ENCODE measurements at regions not wholly inside any gene's neighbourhood (a gene's known extent, or its start where the extent isn't known, plus 50 kb on each side); places are given as distances from the start of the nearest gene placed in this dataset.

GRCh38 chr2:207224381-207224780 lies 58.6 kb upstream of the KLF7 start:
- TF ChIP-seq CTCF (IDR thresholded peaks at IDR 0.05) (no peak), POLR2A (IDR thresholded peaks at IDR 0.05) (no peak)

All from lower leg skin (tissue), 3 donors.